ENCODE measurements at regions not wholly inside any gene's neighbourhood (a gene's known extent, or its start where the extent isn't known, plus 50 kb on each side); places are given as distances from the start of the nearest gene placed in this dataset.

GRCh38 chr2:19288291-19288690, 70.1 kb downstream of the OSR1 start:
- TF ChIP-seq CTCF (IDR thresholded peaks at IDR 0.05): no peak
- no peaks in the 10 kb centered on the region for H3K36me3 Mint-ChIP-seq
- H3K27me3 Mint-ChIP-seq (ENCODE audit: low read depth in 3 of 3): peaks cover 0 to 2% (median 1%) of the 10 kb centered on the region in 3 donors
- H3K36me3 ChIP-seq (replicated peaks in 1 of 2; ENCODE audit: control insufficient read depth in 1 of 2, insufficient read depth in 2 of 2, low read length in 2 of 2): no peaks in the 10 kb centered on the region
- H3K27ac Mint-ChIP-seq: no peak overlapping the region
- H3K4me2 ChIP-seq (replicated peaks; ENCODE audit: extremely low read depth, low read length, poor library complexity, severe bottlenecking): no peak overlapping the region
- no peaks in the 10 kb centered on the region for H3K79me2 ChIP-seq (ENCODE audit: insufficient read depth, low read length)
- no peak overlapping the region for H3K9ac ChIP-seq (ENCODE audit: insufficient read depth, low read length, poor library complexity, severe bottlenecking)
- no peak overlapping the region for H3K4me3 ChIP-seq (replicated peaks in 1 of 3; ENCODE audit: low read depth in 2 of 3, low read length in 3 of 3)
- no peaks in the 10 kb centered on the region for H3K4me1 Mint-ChIP-seq
- no peak for DNase-seq
- H3K9me3 Mint-ChIP-seq: peaks cover 1 to 7% (median 5%) of the 10 kb centered on the region in 7 donors
- peaks cover 0 to 3% of the 10 kb centered on the region in 2 donors for H3K9me3 ChIP-seq (replicated peaks in 1 of 2; ENCODE audit: control insufficient read depth in 1 of 2, insufficient read depth in 1 of 2, low read length in 2 of 2)
- no peak overlapping the region for H3K4me3 Mint-ChIP-seq
- no peaks in the 10 kb centered on the region for H4K20me1 ChIP-seq (ENCODE audit: insufficient read depth, low read length)
- no peak overlapping the region for H2AFZ ChIP-seq (ENCODE audit: insufficient read depth, low read depth, low read length, poor library complexity, severe bottlenecking)
- H3K4me1 ChIP-seq (ENCODE audit: control insufficient read depth in 1 of 2, insufficient read depth in 2 of 2, low read length in 2 of 2): no peaks in the 10 kb centered on the region
- 0% methylated on average over 1 of the region's 2 CpGs for WGBS (ENCODE audit: insufficient coverage)
- no peaks in the 10 kb centered on the region for H3K27me3 ChIP-seq (ENCODE audit: control insufficient read depth in 2 of 2, insufficient read depth in 2 of 2, low read length in 2 of 2)
- H3K27ac ChIP-seq (ENCODE audit: low read depth in 1 of 2, low read length in 2 of 2): no peak overlapping the region
- intact Hi-C loops (cut with micrococcal nuclease): no loop called here

- Mint-ChIP-seq H3K4me1 (no peaks in the 10 kb centered on the region), H3K36me3 (no peaks in the 10 kb centered on the region), H3K4me3 (no peak overlapping the region), H3K27ac (no peak overlapping the region), H3K9me3 (peaks cover 1 to 7% (median 6%) of the 10 kb centered on the region in 7 donors), H3K27me3 (ENCODE audit: low read depth in 3 of 3) (peaks cover 0 to 2% (median 1%) of the 10 kb centered on the region in 3 donors)
- intact Hi-C loops (cut with micrococcal nuclease): no loop called here
- DNase-seq: no peak
- H3K9me3 ChIP-seq (replicated peaks in 1 of 2; ENCODE audit: control insufficient read depth in 1 of 2, insufficient read depth in 1 of 2, low read length in 2 of 2): peaks cover under 1 to 3% of the 10 kb centered on the region in 2 donors
- no peak overlapping the region for H2AFZ ChIP-seq (ENCODE audit: insufficient read depth, low read depth, low read length, poor library complexity, severe bottlenecking)
- no peak for TF ChIP-seq CTCF (IDR thresholded peaks at IDR 0.05)
- H3K79me2 ChIP-seq (ENCODE audit: insufficient read depth, low read length): no peaks in the 10 kb centered on the region
- no peaks in the 10 kb centered on the region for H4K20me1 ChIP-seq (ENCODE audit: insufficient read depth, low read length)
- no CpG with 5 or more reads among the region's 1 CpG for WGBS (ENCODE audit: insufficient coverage)
- H3K27ac ChIP-seq (ENCODE audit: low read depth in 1 of 2, low read length in 2 of 2): no peak overlapping the region
- no peaks in the 10 kb centered on the region for H3K4me1 ChIP-seq (ENCODE audit: control insufficient read depth in 1 of 2, insufficient read depth in 2 of 2, low read length in 2 of 2)
- H3K36me3 ChIP-seq (replicated peaks in 1 of 2; ENCODE audit: control insufficient read depth in 1 of 2, insufficient read depth in 2 of 2, low read length in 2 of 2): no peaks in the 10 kb centered on the region
- no peak overlapping the region for H3K4me3 ChIP-seq (replicated peaks in 1 of 3; ENCODE audit: low read depth in 2 of 3, low read length in 3 of 3)
- no peak overlapping the region for H3K4me2 ChIP-seq (replicated peaks; ENCODE audit: extremely low read depth, low read length, poor library complexity, severe bottlenecking)
- no peaks in the 10 kb centered on the region for H3K27me3 ChIP-seq (ENCODE audit: control insufficient read depth in 2 of 2, insufficient read depth in 2 of 2, low read length in 2 of 2)
- no peak overlapping the region for H3K9ac ChIP-seq (ENCODE audit: insufficient read depth, low read length, poor library complexity, severe bottlenecking)
Measured at GRCh38 chr2:19287324-19287723, 71.1 kb downstream of the OSR1 start.

All from CD14-positive monocyte (primary cell).